ENCODE measurements at regions not wholly inside any gene's neighbourhood (a gene's known extent, or its start where the extent isn't known, plus 50 kb on each side); places are given as distances from the start of the nearest gene placed in this dataset.

GRCh38 chr9:134501761-134502265 lies 139.8 kb upstream of the COL5A1 start:
- FAIRE-seq (no peak), DNase-seq (no peak), ATAC-seq (no peak)
- TF ChIP-seq, protein P1, sequence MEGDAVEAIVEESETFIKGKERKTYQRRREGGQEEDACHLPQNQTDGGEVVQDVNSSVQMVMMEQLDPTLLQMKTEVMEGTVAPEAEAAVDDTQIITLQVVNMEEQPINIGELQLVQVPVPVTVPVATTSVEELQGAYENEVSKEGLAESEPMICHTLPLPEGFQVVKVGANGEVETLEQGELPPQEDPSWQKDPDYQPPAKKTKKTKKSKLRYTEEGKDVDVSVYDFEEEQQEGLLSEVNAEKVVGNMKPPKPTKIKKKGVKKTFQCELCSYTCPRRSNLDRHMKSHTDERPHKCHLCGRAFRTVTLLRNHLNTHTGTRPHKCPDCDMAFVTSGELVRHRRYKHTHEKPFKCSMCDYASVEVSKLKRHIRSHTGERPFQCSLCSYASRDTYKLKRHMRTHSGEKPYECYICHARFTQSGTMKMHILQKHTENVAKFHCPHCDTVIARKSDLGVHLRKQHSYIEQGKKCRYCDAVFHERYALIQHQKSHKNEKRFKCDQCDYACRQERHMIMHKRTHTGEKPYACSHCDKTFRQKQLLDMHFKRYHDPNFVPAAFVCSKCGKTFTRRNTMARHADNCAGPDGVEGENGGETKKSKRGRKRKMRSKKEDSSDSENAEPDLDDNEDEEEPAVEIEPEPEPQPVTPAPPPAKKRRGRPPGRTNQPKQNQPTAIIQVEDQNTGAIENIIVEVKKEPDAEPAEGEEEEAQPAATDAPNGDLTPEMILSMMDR (IDR thresholded peaks at IDR 0.05): no peak
- Histone ChIP-seq H3K4me1 (no peaks in the 10 kb centered on the region), H3K4me3 (no peak overlapping the region), H3K9me3 (no peaks in the 10 kb centered on the region), H3K27me3 (peaks cover 0 to 11% (median 0%) of the 10 kb centered on the region in 4 donors), H3K36me3 (no peaks in the 10 kb centered on the region), H3K27ac (no peak overlapping the region)
- intact Hi-C loops (cut with DNase I): no loop called here
- WGBS, 2 donors: 23 to 36% methylated on average over 18 to 20 of the region's 20 CpGs

DNA sequence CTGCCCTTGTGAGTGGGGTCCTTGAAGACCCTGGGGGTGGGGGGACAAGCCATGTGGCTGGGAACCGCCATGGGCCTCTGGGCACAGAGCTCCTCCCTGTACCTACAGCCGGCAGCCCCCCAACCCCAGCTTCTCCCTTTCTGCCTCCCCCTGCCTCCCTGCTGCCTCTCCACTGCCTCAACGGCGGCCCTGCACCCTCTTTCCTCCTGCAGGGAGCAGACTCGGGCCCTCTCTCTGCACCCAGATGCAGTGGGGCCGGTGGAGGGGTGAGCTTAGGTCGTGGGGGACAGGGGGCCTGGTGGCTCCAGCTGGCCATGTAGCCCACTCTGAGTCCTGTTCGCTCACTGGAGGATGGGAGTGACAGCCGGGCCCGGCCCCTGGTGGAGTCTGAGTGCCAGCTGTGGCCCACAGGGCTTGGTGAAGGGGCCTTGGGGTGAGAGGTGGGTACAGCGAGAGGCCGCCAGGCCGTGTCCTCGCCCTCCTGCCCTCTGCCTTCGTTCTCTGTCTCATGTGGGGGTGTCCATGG lies 139.3 kb upstream of the COL5A1 start:
- no peaks in the 10 kb centered on the region for H3K4me1 ChIP-seq
- DNase-seq (peak in 2 of 6 donors; percentile 46 to 57), FAIRE-seq (no peak), ATAC-seq (no peak)
- H3K36me3 ChIP-seq: no peaks in the 10 kb centered on the region
- H3K9me3 ChIP-seq: no peaks in the 10 kb centered on the region
- H3K27ac ChIP-seq: no peak overlapping the region
- 41 to 65% methylated on average over 12 to 15 of the region's 15 CpGs for WGBS, 2 donors
- TF ChIP-seq, protein P1 (IDR thresholded peaks at IDR 0.05): no peak
- intact Hi-C loops (cut with DNase I): no loop called here
- H3K4me3 ChIP-seq: no peak overlapping the region
- H3K27me3 ChIP-seq: peaks cover 0 to 11% (median 0%) of the 10 kb centered on the region in 4 donors

GRCh38 chr9:134502809-134503211 lies 138.8 kb upstream of the COL5A1 start:
- no peaks in the 10 kb centered on the region for H3K9me3 ChIP-seq
- H3K27me3 ChIP-seq: peaks cover 0 to 11% (median 0%) of the 10 kb centered on the region in 4 donors
- H3K4me1 ChIP-seq: no peaks in the 10 kb centered on the region
- FAIRE-seq: no peak
- peak; percentile 24 to 91 (median 73) for ATAC-seq
- WGBS, 2 donors: 45 to 61% methylated on average over 15 of the region's 15 CpGs
- DNase-seq: peak in 3 of 6 donors; percentile 33 to 69 (median 47)
- H3K36me3 ChIP-seq: no peaks in the 10 kb centered on the region
- H3K4me3 ChIP-seq: no peak overlapping the region
- no peak overlapping the region for H3K27ac ChIP-seq
- intact Hi-C loops (cut with DNase I): no loop called here
- TF ChIP-seq, protein P1 (IDR thresholded peaks at IDR 0.05): no peak

- TF ChIP-seq, protein P1 (IDR thresholded peaks at IDR 0.05): no peak
- H3K4me1 ChIP-seq: no peaks in the 10 kb centered on the region
- ATAC-seq: no peak
- no peak overlapping the region for H3K4me3 ChIP-seq
- H3K27me3 ChIP-seq: peaks cover 0 to 11% (median 0%) of the 10 kb centered on the region in 4 donors
- no peak overlapping the region for H3K27ac ChIP-seq
- intact Hi-C loops (cut with DNase I): no loop called here
- no peak for DNase-seq
- H3K9me3 ChIP-seq: no peaks in the 10 kb centered on the region
- no peaks in the 10 kb centered on the region for H3K36me3 ChIP-seq
- no peak for FAIRE-seq
- WGBS, 2 donors: 59 to 69% methylated on average over 9 of the region's 9 CpGs
These were observed 138.1 kb upstream of the COL5A1 start for GRCh38 chr9:134503301-134504105.

GRCh38 chr9:134504106-134504385 lies 137.6 kb upstream of the COL5A1 start:
- TF ChIP-seq, protein P1 (IDR thresholded peaks at IDR 0.05): no peak

More at GRCh38 chr9:134504106-134504385, 137.6 kb upstream of the COL5A1 start:
- H3K36me3 ChIP-seq: no peaks in the 10 kb centered on the region
- ATAC-seq (no peak), DNase-seq (peak in 1 of 6 donors; percentile 12), FAIRE-seq (no peak)
- H3K9me3 ChIP-seq: no peaks in the 10 kb centered on the region
- H3K4me3 ChIP-seq: no peak overlapping the region
- H3K4me1 ChIP-seq: no peaks in the 10 kb centered on the region
- 63 to 66% methylated on average over 7 of the region's 7 CpGs for WGBS, 2 donors
- H3K27ac ChIP-seq: no peak overlapping the region
- H3K27me3 ChIP-seq: peaks cover 0 to 11% (median 0%) of the 10 kb centered on the region in 4 donors
- intact Hi-C loops (cut with DNase I): no loop called here

Data from pancreas (tissue), 10 donors.